Erythroblast (primary cell): ENCODE measurements at regions not wholly inside any gene's neighbourhood (a gene's known extent, or its start where the extent isn't known, plus 50 kb on each side); places are given as distances from the start of the nearest gene placed in this dataset.

Experiments
- GATA1 ChIP-seq: IDR thresholded peaks from 2 replicates; pipeline ENCODE4 v1.6.1; 2011; ENCODE audit warnings: low read depth, mild to moderate bottlenecking, control low read depth, low read length, moderate library complexity
- POLR2A ChIP-seq: IDR thresholded peaks from 2 replicates; pipeline ENCODE4 v1.6.1; 2011; ENCODE audit warnings: mild to moderate bottlenecking, low read length

GRCh38 chr9:656926-657568, 184.4 kb upstream of the DMRT1 start:
- TF ChIP-seq POLR2A, result no peak
- TF ChIP-seq GATA1, result no peak
